ENCODE measurements at regions not wholly inside any gene's neighbourhood (a gene's known extent, or its start where the extent isn't known, plus 50 kb on each side); places are given as distances from the start of the nearest gene placed in this dataset.
"Not testable (repeated sequence)": the region's sequence is repeated elsewhere in the genome, so short reads cannot be mapped to it uniquely, and the experiment has no call there.

GRCh38 chr9:126190994-126191393, 135.6 kb upstream of the MVB12B start:
- DNase-seq = not testable (repeated sequence)

- no peak for DNase-seq
Observed at GRCh38 chr9:126198854-126199253, 127.8 kb upstream of the MVB12B start.

GRCh38 chr9:126203313-126203712, 123.3 kb upstream of the MVB12B start:
- no peak for DNase-seq

DNA sequence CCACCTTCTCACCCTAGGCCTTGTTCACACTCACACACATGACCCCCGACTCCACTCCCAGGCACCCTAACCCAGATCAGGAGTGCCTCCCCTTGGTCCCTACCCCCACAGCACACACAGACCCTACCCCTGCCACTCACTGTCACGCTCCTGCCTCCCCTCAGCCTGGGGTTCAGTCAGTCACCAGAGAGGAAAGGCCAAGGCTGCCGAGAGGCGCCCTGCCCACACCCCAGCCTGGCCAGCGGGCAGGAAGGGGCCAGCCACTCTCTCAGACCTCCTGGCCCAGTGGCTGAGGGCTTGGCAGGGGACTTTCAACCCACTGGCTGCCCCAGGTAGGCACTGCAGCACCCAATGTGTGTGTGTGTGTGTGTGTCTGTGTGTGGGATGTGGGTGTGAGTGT, 122.4 kb upstream of the MVB12B start:
- DNase-seq = no peak

DNA sequence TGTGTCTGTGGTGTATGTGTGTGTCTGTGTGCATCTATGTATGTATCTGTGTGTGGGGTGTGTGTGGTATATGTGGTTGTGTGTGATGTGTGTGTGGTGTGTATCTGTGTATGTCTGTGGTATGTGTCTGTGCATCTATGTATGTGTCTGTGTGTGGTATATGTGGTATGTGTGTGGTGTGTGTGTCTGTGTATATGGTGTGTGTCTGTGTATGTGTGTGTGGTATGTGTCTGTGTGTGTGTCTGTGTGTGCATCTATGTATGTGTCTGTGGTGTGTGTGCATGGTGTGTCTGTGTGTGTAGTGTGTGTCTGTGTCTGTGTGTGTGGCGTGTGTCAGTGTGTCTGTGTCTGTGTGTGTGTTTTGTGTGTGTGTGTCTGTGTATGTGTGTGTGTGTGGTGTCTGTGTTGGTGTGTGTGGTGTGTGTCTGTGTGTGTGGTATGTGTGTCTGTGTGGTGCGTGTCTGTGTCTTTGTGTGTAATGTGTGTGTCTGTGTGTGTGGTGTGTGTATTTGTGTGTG, 121.9 kb upstream of the MVB12B start:
- no peak for DNase-seq

DNA sequence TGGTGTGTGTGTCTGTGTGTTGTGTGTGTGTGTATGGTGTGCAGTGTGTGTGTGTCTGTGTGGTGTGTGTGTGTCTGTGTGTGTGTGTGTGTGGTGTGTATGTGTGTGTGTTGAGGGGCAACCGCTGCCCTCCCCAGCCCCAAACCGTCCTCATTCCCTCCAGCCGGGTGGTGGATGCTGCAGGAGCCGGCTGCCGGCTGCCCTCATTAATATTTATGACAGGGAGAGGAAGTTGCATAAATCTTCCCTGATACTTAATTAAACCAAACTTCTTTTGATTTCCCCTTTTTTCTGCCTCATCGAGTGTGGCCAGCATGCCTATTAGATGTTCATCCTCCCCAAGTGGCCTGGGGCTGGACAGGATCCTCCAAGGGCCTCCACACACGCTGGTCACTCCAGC, 121.4 kb upstream of the MVB12B start:
- no peak for DNase-seq

DNA sequence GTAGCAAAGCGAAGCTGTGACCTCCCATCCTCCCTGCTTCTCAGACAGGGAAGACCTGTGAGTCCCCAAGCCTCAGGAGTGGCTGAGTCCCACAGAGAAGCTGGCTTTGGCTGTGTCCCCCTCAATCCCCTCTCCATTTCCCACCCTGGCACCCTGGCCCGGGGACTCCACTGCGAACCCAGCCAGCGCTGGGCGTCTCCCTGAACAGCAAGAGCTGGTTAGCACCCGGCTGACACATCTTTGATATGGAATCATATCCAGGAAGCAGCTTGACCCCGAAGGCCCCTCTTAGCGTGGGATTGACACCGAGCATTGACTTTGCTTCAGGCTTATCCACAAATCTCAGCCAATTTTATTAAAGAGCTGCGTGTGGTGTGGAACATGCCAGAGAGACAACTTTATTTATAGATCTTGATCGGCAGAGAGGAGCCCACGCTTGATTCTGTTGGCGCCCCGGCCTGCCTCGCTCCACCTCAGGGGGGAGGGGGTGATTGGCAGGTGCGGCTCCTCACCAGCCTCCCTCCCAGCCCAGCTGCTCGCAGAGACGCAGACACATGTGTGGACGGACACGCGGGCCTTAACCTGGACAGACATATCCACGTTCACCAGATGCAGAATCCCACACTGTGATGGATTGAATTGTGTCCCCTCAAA, 120.7 kb upstream of the MVB12B start:
- DNase-seq = no peak

- DNase-seq = no peak
Observed at GRCh38 chr9:126207256-126207655, 119.4 kb upstream of the MVB12B start.

DNA sequence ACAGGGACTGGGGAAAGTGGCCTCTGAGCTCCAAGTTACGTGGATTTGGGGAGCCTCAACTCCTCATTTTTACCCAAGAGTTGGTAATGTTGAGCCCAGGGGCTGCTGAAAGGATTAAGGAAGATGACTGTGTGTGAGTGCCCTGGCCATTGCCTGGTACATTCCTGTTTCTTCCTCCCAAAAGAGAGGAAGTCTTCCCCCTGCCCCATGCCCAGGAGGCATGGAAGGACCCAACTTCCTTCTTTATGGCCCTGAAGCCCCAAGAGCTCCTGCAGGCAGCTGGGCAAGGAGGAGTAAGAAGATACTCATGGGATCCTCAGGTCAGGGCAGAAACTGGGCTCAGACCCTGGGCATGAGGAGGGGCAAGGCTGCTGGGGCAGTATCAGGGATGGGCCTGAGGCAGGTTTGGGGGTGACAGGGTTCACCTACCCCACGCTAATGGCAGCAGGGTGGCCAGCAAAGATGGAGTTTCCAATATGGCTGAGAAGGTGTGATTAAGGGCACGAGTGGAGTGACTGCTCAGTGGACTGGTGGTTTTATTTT, 118.3 kb upstream of the MVB12B start:
- no peak for DNase-seq

DNA sequence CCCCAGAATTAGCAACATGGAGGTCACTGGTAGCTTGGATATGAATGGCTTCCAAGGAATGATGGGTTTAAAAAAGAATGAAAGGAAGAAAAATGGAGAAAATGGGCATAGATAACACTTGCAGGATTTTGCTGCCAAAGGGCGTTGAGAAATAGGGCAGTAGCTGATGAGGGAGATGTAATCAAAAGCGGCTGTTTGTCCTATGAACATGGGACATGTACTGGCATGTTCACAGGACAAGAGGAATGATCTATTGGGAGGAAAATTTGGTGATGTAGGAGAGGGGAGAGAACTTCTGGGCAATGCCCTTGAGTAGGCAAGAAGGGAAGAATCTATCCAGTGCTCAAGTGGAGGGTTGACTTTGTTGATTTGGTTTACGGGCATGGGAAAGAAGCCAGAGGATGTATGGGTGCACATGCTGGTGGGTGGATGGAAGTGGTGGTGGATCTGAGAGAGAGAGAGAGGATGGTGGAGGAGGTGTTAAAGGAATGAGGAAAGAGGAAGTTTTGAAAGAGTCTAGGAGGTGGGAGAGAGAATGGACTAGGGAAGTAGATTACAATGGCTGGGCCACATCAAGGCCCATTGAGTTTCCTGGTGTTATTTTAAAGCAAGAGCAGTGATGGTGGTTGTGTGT, 115.1 kb upstream of the MVB12B start:
- no peak for DNase-seq

- DNase-seq = no peak
Observed at GRCh38 chr9:126215486-126215885, 111.1 kb upstream of the MVB12B start.

- DNase-seq = no peak
Observed at GRCh38 chr9:126216826-126217225, 109.8 kb upstream of the MVB12B start.

- DNase-seq = no peak
Observed at GRCh38 chr9:126217250-126217653, 109.4 kb upstream of the MVB12B start.

DNA sequence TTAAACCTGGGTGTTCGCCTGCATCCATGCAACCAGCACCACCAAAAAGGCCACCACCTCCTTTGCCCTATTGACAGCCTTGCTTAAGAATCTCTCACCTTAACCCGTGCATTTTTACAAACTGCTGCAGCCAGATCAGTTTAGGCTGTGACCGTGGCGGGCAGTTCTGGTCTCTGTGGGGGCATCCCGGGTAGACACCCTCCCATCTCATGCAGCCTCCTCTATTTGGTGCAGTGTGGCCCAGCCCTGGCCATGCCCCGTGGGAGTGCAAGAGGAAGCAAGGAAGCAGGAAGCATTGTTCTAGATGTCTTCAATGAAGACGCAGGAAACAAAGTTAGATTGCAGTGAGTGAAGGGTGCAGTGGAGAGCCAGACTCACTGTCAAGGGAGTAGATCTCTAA, 108.8 kb upstream of the MVB12B start:
- DNase-seq = no peak

DNA sequence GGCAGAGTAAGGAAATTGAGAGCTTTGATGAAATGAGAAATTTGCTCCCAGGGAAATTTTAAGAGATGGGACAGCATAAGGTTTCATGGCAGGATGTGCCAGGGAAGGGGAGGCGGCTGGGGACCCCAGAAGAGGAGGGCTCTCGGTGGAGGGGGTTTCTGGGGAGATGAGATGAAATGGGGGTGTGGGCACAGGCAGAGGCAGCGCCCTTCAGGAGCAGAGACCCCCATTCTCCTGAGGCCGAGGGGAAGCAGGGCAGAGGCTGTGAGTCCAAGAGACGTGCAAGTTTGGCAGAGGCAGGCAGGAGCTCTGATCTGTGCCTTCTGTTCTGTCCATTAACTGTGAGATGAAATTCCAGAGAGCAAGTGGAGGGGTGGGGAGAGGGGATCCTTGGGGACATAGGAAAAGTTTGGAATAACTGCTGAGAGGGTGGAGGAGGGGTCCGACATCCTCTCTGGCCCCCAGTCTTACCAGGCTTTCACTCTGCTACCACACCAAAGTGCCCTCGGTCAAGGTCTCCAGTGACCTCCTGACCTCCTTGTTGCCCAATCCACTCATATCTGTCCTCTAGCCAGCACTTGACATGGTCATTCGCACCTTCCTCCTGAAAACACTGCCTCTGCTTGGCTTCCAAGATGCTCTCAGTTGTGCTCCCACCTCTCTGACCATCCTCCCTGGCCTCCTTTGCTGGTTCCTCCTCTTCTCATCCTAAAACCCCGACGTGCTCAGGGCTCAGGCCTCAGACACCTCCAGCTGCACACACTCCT, 108.1 kb upstream of the MVB12B start:
- no peak for DNase-seq

DNA sequence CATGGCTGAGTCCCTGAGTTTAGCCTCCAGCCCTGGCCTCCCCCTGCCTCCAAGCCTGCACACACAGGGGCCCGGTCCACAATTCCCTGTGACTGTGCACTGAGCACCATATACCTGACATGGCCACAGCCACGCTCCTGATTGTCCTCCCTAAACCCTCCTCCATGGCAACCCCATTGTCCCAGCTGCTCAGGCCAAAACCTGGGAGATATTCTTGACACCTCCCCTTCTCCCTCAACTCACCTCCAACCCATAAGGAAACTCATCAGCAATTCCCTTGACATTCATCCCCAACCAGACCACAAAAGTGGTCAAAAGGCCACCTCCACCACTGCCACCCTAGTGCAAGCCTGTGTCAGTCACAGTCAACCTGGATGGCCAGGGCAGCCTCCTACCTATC, 107.5 kb upstream of the MVB12B start:
- DNase-seq = no peak

- DNase-seq = no peak
Observed at GRCh38 chr9:126219648-126220063, 107.0 kb upstream of the MVB12B start.

GRCh38 chr9:126221480-126221879, 105.1 kb upstream of the MVB12B start:
- no peak for DNase-seq

GRCh38 chr9:126222363-126222834, 104.2 kb upstream of the MVB12B start:
- DNase-seq = no peak

DNA sequence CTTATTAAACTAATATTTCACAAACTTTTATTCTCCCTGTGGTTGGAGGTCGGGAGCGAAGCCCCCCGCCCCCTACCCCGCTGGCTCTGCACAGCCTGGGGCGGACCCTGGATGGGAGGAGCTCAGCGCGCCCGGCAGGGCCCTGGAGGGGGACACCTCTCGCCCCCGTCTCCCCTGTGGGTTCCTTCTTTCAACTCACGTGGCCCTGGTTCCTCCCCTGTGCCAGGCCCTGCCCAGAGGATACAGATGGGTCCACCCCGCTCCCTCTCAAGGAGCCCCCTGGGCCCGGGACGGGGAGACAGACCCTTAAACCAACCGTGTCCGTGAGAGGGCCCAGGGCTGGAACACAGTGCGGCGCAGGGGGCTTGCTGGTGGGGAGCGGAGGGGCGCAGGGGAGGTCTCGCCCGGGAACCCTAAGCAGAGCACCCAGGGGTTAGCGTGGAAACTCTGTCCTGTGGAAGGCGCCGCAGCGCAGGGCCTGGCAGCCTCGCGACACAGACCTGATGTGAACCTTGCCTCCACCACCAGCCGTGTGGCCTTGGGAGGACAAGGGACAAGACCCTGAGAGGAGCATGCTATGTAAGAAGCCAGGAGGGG, 103.7 kb upstream of the MVB12B start:
- no peak for DNase-seq

GRCh38 chr9:126223798-126224531, 102.7 kb upstream of the MVB12B start:
- no peak for DNase-seq

Data from right forelimb (tissue), 1 donor.